ENCODE measurements at regions not wholly inside any gene's neighbourhood (a gene's known extent, or its start where the extent isn't known, plus 50 kb on each side); places are given as distances from the start of the nearest gene placed in this dataset.
"Not testable (repeated sequence)": the region's sequence is repeated elsewhere in the genome, so short reads cannot be mapped to it uniquely, and the experiment has no call there.

DNA sequence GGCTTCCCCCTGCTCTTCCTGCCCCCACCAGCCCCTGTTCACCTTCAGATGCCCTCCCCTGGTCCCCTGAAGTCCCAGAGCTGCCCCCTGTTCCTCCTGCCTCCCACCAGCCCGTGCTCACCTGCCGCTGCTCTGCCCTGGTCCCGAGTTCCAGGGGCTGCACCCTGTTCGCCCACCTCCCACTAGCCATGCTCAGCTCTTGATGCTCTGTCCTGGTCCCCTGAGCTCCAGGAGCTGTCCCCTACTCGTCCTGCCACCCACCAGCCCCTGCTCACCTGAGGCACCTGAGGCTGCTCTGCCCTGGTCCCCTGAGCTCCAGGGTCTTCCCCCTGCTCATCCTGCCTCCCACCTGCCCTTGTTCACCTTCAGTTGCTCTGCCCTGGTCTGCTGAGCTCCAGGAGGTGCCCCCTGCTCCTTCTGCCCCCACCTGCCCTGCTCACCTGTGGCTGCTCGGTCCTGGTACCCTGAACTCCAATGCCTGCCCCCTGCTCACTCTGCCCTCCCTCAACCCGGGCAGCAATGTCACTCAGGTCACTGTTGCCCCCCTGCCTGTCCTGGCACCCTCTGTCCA is 120.4 kb downstream of the TMEM121 start:
- not testable (repeated sequence) for TF ChIP-seq POLR2AphosphoS5 (IDR thresholded peaks at IDR 0.05; ENCODE audit: borderline replicate concordance, low read depth, low read length); EZH2 (IDR thresholded peaks at IDR 0.05); FOXP2 (optimal IDR thresholded peaks at IDR 0.05; ENCODE audit: control extremely low read depth, extremely low read length, insufficient read depth)

Measured in SK-N-MC (cell line).